ENCODE measurements at regions not wholly inside any gene's neighbourhood (a gene's known extent, or its start where the extent isn't known, plus 50 kb on each side); places are given as distances from the start of the nearest gene placed in this dataset.

- no peak for TF ChIP-seq RXRA (IDR thresholded peaks at IDR 0.05)
- TF ChIP-seq, protein P1, sequence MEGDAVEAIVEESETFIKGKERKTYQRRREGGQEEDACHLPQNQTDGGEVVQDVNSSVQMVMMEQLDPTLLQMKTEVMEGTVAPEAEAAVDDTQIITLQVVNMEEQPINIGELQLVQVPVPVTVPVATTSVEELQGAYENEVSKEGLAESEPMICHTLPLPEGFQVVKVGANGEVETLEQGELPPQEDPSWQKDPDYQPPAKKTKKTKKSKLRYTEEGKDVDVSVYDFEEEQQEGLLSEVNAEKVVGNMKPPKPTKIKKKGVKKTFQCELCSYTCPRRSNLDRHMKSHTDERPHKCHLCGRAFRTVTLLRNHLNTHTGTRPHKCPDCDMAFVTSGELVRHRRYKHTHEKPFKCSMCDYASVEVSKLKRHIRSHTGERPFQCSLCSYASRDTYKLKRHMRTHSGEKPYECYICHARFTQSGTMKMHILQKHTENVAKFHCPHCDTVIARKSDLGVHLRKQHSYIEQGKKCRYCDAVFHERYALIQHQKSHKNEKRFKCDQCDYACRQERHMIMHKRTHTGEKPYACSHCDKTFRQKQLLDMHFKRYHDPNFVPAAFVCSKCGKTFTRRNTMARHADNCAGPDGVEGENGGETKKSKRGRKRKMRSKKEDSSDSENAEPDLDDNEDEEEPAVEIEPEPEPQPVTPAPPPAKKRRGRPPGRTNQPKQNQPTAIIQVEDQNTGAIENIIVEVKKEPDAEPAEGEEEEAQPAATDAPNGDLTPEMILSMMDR (IDR thresholded peaks at IDR 0.05; ENCODE audit: low read depth, low read length, missing input control) = no peak
- TF ChIP-seq YY1 (IDR thresholded peaks at IDR 0.05) = peak; percentile 2
- TF ChIP-seq GABPA (IDR thresholded peaks at IDR 0.05 in 1 of 2, conservative IDR thresholded peaks at IDR 0.05 in 1 of 2) = no peak
- no peak for TF ChIP-seq MAX (IDR thresholded peaks at IDR 0.05)
- TF ChIP-seq HNF4G (IDR thresholded peaks at IDR 0.05) = no peak
Measured at GRCh38 chr3:80994085-80994665, 767.3 kb downstream of the GBE1 start.
